Activated T-helper 2 cell treated with anti-CD3 and anti-CD28 coated beads, Interferon-gamma antibody, Interleukin-2, Interleukin-4, amounts not matched to agents 10 μg/mL and 5 μg/mL and 100 μg/mL, durations not matched to agents 14 hours and 24 hours and 36 hours (primary cell): ENCODE measurements at regions not wholly inside any gene's neighbourhood (a gene's known extent, or its start where the extent isn't known, plus 50 kb on each side); places are given as distances from the start of the nearest gene placed in this dataset.

Experiments
- DNase-seq: peaks from one replicate; pipeline ENCODE4 v3.0.0; 2021; ENCODE audit warnings: low spot score
- H3K27ac Mint-ChIP-seq: one replicate; pipeline ENCODE4 v1.8.0; 2021; ENCODE audit warnings: mixed read lengths
- H3K27me3 Mint-ChIP-seq: one replicate; pipeline ENCODE4 v1.8.0; 2021; ENCODE audit warnings: low read depth, mixed read lengths
- H3K36me3 Mint-ChIP-seq: one replicate; pipeline ENCODE4 v1.8.0; 2021; ENCODE audit warnings: low read depth, mixed read lengths
- H3K4me1 Mint-ChIP-seq: one replicate; pipeline ENCODE4 v1.8.0; 2021; ENCODE audit warnings: low read depth, mixed read lengths
- H3K4me3 Mint-ChIP-seq: one replicate; pipeline ENCODE4 v1.8.0; 2021; ENCODE audit warnings: low read depth, mild to moderate bottlenecking, moderate library complexity, mixed read lengths
- H3K9me3 Mint-ChIP-seq: one replicate; pipeline ENCODE4 v1.8.0; 2021; ENCODE audit warnings: mixed read lengths
- intact Hi-C: fragments of 100-400 bp; cut with micrococcal nuclease; formaldehyde crosslinking; loops from one replicate; pipeline ENCODE4 v1.15.1; 2023

DNA sequence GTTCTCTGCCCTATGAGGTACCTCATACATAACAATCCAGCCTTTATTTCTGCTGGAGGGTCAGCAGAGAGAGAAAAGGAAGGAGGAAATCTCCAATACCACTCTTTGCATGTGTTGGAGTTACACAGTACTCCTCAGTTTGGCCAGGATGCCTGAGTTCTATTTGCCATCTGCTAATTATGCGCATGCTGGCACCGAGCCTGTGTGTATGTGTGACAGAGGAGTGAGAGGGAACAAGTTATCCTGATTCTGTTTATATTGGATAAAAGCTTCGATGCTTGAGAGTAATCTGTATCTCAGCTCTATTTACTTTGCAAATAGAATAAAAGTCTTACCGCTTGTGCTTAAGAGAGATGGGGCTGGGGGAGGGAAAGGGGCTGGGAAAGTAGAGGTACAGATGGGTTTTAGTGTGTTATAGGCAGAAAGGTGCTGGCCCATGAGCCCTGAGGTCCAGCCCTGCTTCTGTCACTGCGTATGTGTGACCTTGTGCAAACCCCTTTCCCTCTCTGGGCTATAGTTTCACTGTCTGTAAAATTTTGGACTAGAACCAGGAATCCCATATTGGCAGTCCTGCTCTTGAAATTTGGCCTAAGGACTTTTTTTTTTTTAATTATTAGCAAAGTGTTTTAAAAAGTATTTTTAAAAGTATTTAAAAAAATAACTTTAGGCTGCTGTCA lies 54.5 kb upstream of the PLXNA2 start:
- Mint-ChIP-seq H3K36me3 (no peaks in the 10 kb centered on the region), H3K27me3 (peaks cover 5% of the 10 kb centered on the region), H3K4me3 (no peak overlapping the region), H3K9me3 (no peaks in the 10 kb centered on the region), H3K4me1 (no peaks in the 10 kb centered on the region), H3K27ac (no peak overlapping the region)
- intact Hi-C loops, result no loop called here
- DNase-seq, result no peak

DNA sequence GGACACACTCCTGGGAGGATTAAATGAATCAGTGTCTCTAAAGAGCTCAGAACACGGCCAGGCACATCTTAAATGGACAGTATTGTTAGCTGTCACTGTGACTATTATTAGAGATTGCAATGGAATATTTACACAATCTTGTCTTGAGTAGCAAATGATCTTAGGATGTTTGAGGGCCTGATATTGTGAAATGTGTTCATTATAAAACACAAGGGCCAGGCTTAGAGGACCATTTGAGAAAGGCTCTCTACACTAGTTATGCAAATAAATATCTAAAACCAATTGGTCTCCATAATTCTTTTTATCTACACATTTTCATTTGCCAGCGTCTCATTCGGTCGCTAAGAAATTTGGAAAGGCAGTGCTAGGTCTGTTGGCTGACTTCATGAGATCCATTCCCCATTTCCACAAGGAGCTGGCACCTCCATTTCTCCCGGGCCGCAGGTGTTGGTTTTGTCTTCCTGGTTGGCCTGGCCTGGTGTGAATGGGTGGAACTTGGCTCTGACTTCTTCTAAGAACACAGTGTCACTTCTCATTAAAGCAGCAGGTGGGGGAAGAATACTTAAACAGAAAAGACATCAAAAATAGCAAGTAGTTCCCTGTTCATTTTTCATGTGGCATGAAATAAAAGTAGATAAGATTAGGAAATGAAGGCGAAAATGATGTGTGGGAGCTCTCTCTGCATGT lies 56.0 kb upstream of the PLXNA2 start:
- Mint-ChIP-seq H3K36me3 (no peaks in the 10 kb centered on the region), H3K9me3 (no peaks in the 10 kb centered on the region), H3K4me3 (no peak overlapping the region), H3K27ac (no peak overlapping the region), H3K4me1 (no peaks in the 10 kb centered on the region), H3K27me3 (peaks cover 3% of the 10 kb centered on the region)
- no peak for DNase-seq
- intact Hi-C loops, result no loop called here

DNA sequence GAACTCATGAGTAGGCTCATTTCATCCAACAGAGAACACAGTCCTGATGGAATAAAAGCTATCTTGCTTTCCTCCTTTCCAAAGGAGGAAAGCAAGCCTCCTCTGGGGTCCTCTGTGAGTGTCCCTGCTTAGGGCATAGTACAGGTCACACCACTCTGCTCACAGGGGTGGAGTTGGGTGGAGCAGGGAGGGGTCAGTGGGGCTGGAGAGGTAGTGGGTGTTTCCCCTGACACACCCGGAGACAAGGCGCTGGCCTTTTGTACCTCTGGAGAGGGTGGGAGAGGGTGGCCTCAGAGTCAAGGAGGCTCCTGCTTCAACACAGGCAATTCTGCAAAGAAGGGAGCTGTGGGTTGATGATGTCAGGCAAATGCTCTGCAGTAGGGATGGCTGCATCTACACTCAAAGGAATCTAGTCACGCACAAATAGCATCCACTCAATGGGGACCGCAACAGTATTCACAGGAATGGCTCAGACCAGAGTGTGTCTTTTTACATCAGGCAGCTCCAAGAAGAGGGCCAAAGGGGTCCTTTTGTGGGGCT lies 58.6 kb upstream of the PLXNA2 start:
- no peak for DNase-seq
- intact Hi-C loops, result no loop called here
- H3K27me3 Mint-ChIP-seq, result peaks cover 3% of the 10 kb centered on the region

DNA sequence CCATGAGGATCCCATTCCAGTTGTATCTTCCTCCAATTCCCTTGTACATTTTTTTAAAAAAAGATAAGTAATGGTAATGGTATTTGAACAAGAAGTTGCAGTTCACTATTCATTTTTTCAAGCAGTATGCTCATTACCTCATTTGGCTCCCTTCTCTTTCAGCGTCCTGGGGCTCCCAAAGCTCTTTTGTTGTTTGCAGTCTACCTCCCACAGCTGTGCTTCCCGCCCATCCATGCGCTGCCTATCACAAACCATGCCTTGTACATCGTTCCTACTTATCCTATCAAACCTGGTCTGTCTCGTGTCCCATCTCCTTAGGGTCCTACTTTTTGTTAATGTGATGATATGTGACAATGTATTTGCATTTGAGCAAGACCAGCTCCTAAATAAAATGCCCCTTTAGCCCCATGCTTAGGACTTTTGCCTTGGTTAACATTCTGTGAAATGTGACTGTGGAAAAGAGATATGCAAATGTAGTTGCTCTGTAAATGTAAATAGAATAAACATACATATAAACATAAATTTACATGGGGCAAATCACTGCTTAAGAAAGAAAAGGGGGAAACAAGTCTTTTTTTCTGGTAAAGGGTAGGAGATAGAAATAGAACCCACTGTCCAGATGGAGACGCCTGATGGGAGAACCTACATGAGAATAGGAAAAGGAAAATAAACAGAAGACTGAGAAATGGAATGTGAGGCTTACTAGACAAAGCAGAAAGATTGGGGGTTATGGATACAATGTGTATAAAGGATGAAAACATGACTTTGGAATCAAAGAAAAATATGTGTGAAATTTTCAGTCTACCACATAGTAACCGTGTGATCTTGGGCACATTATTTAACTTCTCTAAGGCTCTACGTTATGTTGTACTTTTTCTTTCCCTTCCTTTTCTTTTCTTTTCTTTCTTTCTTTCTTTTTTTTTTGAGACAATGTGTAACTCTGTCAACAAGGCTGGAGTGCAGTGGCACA lies 59.8 kb upstream of the PLXNA2 start:
- intact Hi-C loops, result no loop called here
- Mint-ChIP-seq H3K36me3 (no peaks in the 10 kb centered on the region), H3K4me1 (no peaks in the 10 kb centered on the region), H3K27me3 (peaks cover 3% of the 10 kb centered on the region), H3K27ac (no peak overlapping the region), H3K9me3 (no peaks in the 10 kb centered on the region), H3K4me3 (no peak overlapping the region)
- no peak for DNase-seq

More for the DNA sequence above, 58.6 kb upstream of the PLXNA2 start:
- Mint-ChIP-seq H3K9me3 (no peaks in the 10 kb centered on the region), H3K27ac (no peak overlapping the region), H3K4me3 (no peak overlapping the region), H3K4me1 (no peaks in the 10 kb centered on the region), H3K36me3 (no peaks in the 10 kb centered on the region)

DNA sequence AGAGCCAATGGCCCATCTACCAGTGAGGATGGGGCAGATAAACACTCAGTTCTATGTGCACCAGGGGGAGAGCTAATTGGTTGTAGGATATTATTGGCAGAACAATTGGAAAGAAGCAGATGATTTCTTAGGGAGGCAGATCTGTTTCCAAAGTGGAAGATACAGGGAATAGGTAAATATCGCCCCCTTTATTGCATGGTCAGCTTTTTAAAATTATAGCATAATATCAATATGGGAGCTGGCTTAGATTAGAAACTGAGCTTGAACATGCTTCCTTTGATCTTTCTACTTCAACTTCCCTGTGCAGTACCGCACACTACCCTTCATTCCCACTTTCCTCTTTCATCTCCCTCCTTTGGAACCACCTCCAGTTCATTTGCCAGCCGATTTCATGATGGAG lies 64.0 kb upstream of the PLXNA2 start:
- Mint-ChIP-seq H3K4me1 (no peaks in the 10 kb centered on the region), H3K4me3 (no peak overlapping the region), H3K36me3 (no peaks in the 10 kb centered on the region), H3K27ac (no peak overlapping the region), H3K27me3 (no peaks in the 10 kb centered on the region), H3K9me3 (no peaks in the 10 kb centered on the region)
- intact Hi-C loops, result no loop called here
- no peak for DNase-seq

DNA sequence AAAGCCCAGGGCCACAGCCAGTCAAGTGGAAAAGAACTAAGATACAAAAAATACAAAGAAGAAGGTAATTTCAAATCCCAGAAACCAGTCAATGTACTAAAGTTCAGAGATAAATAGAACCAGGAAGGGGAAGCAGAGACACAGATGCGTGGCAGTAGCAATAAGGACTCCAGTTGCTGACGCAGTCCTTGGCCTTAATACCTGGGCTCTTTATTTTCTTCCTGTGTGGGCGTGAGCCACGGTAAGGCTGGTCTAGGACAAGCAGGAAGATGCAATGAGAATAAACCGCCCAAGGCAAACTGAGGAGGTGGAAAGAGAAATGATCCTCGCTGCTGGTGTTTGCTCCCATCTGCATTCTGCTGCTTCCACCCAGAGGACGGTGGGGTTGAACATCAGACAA lies 65.6 kb upstream of the PLXNA2 start:
- Mint-ChIP-seq H3K4me1 (no peaks in the 10 kb centered on the region), H3K27me3 (peaks cover 2% of the 10 kb centered on the region), H3K4me3 (no peak overlapping the region), H3K27ac (no peak overlapping the region), H3K9me3 (no peaks in the 10 kb centered on the region), H3K36me3 (no peaks in the 10 kb centered on the region)
- intact Hi-C loops, result no loop called here
- DNase-seq, result no peak

DNA sequence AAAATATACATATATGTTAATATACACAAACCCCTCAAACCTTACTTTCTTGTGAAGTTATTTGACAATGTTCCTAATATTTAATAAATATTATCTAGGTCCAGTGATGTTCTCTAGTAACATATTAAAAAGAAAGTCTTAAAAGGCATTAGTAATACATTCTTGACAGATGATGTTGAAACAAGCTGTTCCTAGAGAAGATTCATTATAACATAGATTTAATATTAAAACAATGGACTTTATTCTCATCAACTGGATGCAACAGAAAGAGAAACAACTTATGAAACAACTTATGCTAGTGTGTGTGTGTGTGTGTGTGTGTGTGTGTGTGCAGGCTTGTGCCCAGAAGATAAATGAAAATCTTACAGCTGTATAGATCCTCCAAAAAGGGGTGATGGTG lies 68.5 kb upstream of the PLXNA2 start:
- Mint-ChIP-seq H3K9me3 (no peaks in the 10 kb centered on the region), H3K36me3 (no peaks in the 10 kb centered on the region), H3K27ac (no peak overlapping the region), H3K4me1 (no peaks in the 10 kb centered on the region), H3K27me3 (peaks cover 4% of the 10 kb centered on the region), H3K4me3 (no peak overlapping the region)
- intact Hi-C loops, result no loop called here
- no peak for DNase-seq

DNA sequence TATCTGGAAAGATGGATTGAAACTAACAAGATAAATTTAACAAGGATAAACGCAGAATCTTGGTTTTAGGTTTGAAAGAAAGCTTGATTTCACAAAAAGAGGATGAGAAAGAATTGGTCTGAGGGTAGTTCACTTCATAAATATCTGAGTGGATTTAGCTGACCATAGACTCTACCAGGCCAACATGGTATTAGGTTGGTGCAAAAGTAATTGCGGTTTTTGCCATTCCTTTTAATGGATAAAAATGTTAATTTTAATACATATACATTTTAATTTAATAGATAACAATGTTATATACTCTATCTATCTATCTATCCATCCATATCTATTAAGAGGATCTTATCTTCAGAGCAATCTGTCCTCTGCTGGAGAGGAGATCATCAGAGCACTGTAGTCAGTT lies 70.2 kb upstream of the PLXNA2 start:
- no peak for DNase-seq
- H3K27me3 Mint-ChIP-seq, result peaks cover 4% of the 10 kb centered on the region
- no peaks in the 10 kb centered on the region for H3K4me1 Mint-ChIP-seq
- H3K27ac Mint-ChIP-seq, result no peak overlapping the region
- H3K36me3 Mint-ChIP-seq, result no peaks in the 10 kb centered on the region
- no peaks in the 10 kb centered on the region for H3K9me3 Mint-ChIP-seq
- H3K4me3 Mint-ChIP-seq, result no peak overlapping the region
- intact Hi-C loops, result no loop called here

DNA sequence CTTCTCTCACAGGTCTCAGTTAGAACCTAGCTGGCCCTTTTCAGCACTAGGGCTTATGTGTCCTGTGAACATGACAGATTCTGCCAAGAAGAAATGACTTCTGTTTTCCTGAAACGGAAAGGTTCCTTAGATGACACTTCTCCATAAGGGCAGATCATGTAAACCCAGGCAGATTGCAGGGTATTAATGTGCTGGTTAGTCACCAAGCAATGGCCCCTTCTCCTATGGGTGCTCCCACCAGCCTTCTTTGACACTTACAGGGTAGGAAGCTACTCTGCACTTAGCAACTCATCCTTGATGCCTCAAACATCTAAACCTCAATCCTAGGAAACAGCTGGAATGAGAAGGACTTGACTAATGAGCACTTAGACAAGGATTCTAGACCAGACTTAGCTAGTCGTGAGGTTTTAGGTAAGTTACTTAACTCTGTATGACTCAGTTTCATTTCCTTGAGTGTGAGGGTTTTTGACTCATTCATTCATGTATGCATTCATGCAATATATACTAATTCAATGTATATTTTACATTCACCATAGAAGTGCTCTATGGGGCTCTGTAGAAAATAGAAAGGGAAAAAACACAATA lies 74.1 kb upstream of the PLXNA2 start:
- no peak overlapping the region for H3K4me3 Mint-ChIP-seq
- no peak overlapping the region for H3K27ac Mint-ChIP-seq
- H3K27me3 Mint-ChIP-seq, result peaks cover 9% of the 10 kb centered on the region
- intact Hi-C loops, result no loop called here
- DNase-seq, result no peak
- no peaks in the 10 kb centered on the region for H3K9me3 Mint-ChIP-seq
- H3K36me3 Mint-ChIP-seq, result no peaks in the 10 kb centered on the region
- H3K4me1 Mint-ChIP-seq, result no peaks in the 10 kb centered on the region

DNA sequence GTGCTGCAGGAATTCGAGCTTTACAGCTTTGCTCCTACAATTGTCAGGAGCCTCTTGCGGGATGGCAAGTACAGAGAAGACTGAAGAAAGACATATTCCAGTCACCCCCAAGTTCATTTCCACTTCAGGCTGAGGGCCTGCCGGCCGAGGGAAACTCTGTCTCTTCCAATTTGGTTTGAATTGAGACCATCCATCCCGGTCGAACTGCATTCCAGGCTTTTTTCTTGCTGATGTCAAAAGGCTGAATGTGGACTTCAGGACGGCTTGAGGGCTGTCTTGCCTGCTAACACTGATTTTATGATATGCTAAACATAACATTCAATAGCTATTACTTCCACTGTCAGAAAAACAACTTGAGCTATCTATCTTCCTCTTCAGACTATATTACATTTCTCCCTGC lies 79.8 kb upstream of the PLXNA2 start:
- no peaks in the 10 kb centered on the region for H3K4me1 Mint-ChIP-seq
- H3K9me3 Mint-ChIP-seq, result no peaks in the 10 kb centered on the region
- H3K27me3 Mint-ChIP-seq, result peaks cover 4% of the 10 kb centered on the region

DNA sequence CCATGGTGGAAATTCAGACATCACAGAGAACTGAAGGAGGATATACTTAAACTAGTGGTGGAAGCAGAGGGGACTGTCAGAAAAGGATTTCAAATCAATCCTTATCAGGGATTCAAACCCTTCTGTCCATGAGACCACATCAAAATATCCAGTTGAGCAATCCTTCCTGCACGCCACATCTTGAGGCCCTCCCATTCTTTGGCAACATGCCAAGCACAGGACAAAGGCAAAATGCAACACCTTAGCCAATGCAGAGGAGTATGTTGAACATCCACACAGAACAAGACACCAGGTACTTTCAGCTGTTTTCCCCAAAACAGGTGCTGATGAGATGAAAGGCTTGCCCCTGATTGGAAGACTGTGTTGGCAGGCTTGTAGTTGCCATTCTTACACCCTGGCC lies 81.8 kb upstream of the PLXNA2 start:
- intact Hi-C loops, result no loop called here
- Mint-ChIP-seq H3K36me3 (no peaks in the 10 kb centered on the region), H3K4me3 (no peak overlapping the region), H3K27me3 (no peaks in the 10 kb centered on the region), H3K27ac (no peak overlapping the region), H3K4me1 (no peaks in the 10 kb centered on the region), H3K9me3 (no peaks in the 10 kb centered on the region)
- DNase-seq, result no peak

More for the DNA sequence above, 79.8 kb upstream of the PLXNA2 start:
- H3K27ac Mint-ChIP-seq, result no peak overlapping the region
- no peak for DNase-seq
- intact Hi-C loops, result no loop called here
- no peaks in the 10 kb centered on the region for H3K36me3 Mint-ChIP-seq
- H3K4me3 Mint-ChIP-seq, result no peak overlapping the region

DNA sequence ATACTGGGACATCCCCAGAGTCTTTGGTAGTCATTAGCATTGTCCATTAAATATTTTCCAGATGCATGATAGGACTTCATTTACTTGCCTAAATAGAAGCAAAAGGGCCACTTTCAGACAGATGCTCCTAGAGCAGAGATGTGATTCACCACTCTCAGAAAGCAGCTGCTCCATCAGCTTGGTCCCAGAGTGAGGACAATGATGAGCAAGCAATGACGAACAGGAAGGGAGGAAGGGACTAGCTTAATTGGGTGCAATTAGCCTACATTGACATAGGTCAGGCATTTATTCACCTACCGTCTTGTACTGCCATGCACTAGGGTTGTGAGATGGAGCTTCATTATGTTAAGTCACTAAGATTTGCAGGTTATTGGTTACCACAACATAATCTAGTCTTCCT lies 85.1 kb upstream of the PLXNA2 start:
- Mint-ChIP-seq H3K27ac (no peak overlapping the region), H3K27me3 (no peaks in the 10 kb centered on the region), H3K4me1 (no peaks in the 10 kb centered on the region), H3K9me3 (no peaks in the 10 kb centered on the region), H3K4me3 (no peak overlapping the region), H3K36me3 (no peaks in the 10 kb centered on the region)
- DNase-seq, result no peak
- intact Hi-C loops, result no loop called here
